GM12892 (cell line): ENCODE measurements at regions not wholly inside any gene's neighbourhood (a gene's known extent, or its start where the extent isn't known, plus 50 kb on each side); places are given as distances from the start of the nearest gene placed in this dataset.

Experiments used
- POLR2A ChIP-seq: IDR thresholded peaks from 2 replicates; pipeline ENCODE4 v1.6.1; 2011; ENCODE audit warnings: low read depth, low read length, control low read depth
- POLR2AphosphoS5 ChIP-seq: IDR thresholded peaks from 2 replicates; pipeline ENCODE4 v1.6.1; 2011; ENCODE audit warnings: low read depth, low read length, control low read depth
- TAF1 ChIP-seq: IDR thresholded peaks from 2 replicates; pipeline ENCODE4 v1.6.1; 2011; ENCODE audit warnings: low read depth, mild to moderate bottlenecking, control low read depth, low read length, borderline replicate concordance

DNA sequence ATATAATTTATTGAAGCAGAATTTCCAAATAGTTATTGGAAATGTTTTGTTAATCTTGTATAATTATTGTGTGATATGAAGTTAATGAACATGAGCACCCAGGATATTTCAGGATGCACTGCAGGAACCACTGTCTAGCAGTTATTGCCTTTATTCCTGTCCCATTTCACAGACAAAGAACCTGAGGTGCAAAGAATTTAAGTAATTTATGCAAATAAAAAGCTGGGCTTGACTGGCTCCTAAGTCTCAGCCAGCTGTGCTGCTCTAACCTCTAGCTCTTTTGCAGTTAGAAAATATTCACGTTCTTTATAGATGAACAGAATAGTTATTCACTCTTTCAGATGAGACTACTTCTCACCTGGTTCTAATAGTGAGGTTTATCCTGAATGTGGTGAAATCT is 50.0 kb upstream of the NUDT12 start:
- TF ChIP-seq POLR2AphosphoS5 = no peak
- no peak for TF ChIP-seq TAF1
- TF ChIP-seq POLR2A = no peak
